K562 (cell line): ENCODE measurements at regions not wholly inside any gene's neighbourhood (a gene's known extent, or its start where the extent isn't known, plus 50 kb on each side); places are given as distances from the start of the nearest gene placed in this dataset.

ENCODE experiments used
- ATAC-seq: fragments of 200-7000 bp; cut with Tn5 transposase; 3 replicates; pipeline ENCODE4 v1.9.1; 2020; ENCODE audit warnings: moderate library complexity
- BruUV-seq: library from RNA; stranded (reverse); fragments of 400-500 nt; replicated peaks from 2 replicates; lab custom pipeline; 2021; lab: Mats Ljungman, UMichigan
- CTCF ChIA-PET: fragments of 300-600 bp; formaldehyde crosslinking; extraction: SDS; loops from one replicate; lab custom pipeline; 2021; ENCODE audit warnings: low intra/inter-chr PET ratio; lab: Yijun Ruan, JAX
- POLR2A ChIA-PET: fragments of 300-600, 350-650 bp; sonication (Branson Sonifier 250); formaldehyde crosslinking; extraction: SDS; loops from one replicate; lab custom pipeline; 2021; ENCODE audit warnings: antibody characterized with exemption, inconsistent platforms; lab: Yijun Ruan, JAX
- DNase-seq, 4 experiments: peaks; one replicate each; pipeline versions ENCODE4 v3.0.0 to v3.0.0-alpha.2; 2011 to 2018; ENCODE audit warnings: low spot score in 3 of 4, mixed read lengths in 3 of 4; ENCODE audit errors: extremely low read depth in 1 of 4
- FAIRE-seq: peaks from 2 replicates; lab custom pipeline; 2011; peaks lifted over from hg19 to GRCh38; lab: Jason Lieb, UNC
- H2AFZ ChIP-seq: 2 replicates; pipeline ENCODE4 v1.6.0; 2011; ENCODE audit warnings: low read depth, low read length, control low read depth, inconsistent platforms
- H3K27ac ChIP-seq: fragments of 200-600 bp; 3 replicates; pipeline ENCODE4 v1.8.0; 2011; ENCODE audit warnings: low read depth, mild to moderate bottlenecking, control low read depth, inconsistent platforms, low read length, moderate library complexity, mixed read lengths; ENCODE audit errors: extremely low read depth
- H3K27me3 ChIP-seq, 2 experiments: fragments of 300-600 bp in 1 of 2; 2 replicates in 1 of 2; 3 replicates in 1 of 2; pipeline versions ENCODE4 v1.6.0 to v1.8.0; 2011; ENCODE audit warnings: inconsistent platforms in 2 of 2, low read length in 2 of 2, mild to moderate bottlenecking in 1 of 2, mixed read lengths in 1 of 2, moderate library complexity in 1 of 2; ENCODE audit not compliant: control insufficient read depth in 2 of 2, insufficient read depth in 2 of 2
- H3K36me3 ChIP-seq: fragments of 300-600 bp; 3 replicates; pipeline ENCODE4 v1.8.0; 2011; ENCODE audit warnings: mild to moderate bottlenecking, low read length, inconsistent platforms; ENCODE audit not compliant: control insufficient read depth, insufficient read depth
- H3K4me1 ChIP-seq, 2 experiments: fragments of 200-600 bp in 1 of 2; replicated peaks in 1 of 2; 2 replicates in 1 of 2; 3 replicates in 1 of 2; pipeline versions ENCODE4 v1.5.1 to v1.8.0; 2011; ENCODE audit warnings: inconsistent platforms in 2 of 2, low read length in 2 of 2, mild to moderate bottlenecking in 1 of 2, mixed read lengths in 1 of 2, moderate library complexity in 1 of 2; ENCODE audit not compliant: control insufficient read depth in 2 of 2, insufficient read depth in 2 of 2
- H3K4me2 ChIP-seq: 2 replicates; pipeline ENCODE4 v1.6.1; 2011; ENCODE audit warnings: low read length, control low read depth, inconsistent platforms, mixed read lengths; ENCODE audit not compliant: insufficient read depth
- H3K4me3 ChIP-seq: fragments of 200-600 bp; sonication (generic), shearing (Covaris generic); 2 replicates; pipeline ENCODE4 v1.5.1; 2016; ENCODE audit warnings: control low read depth, inconsistent platforms
- H3K79me2 ChIP-seq: fragments of 200-600 bp; 3 replicates; pipeline ENCODE4 v1.8.0; 2011; ENCODE audit warnings: low read length, inconsistent platforms; ENCODE audit not compliant: control insufficient read depth, insufficient read depth
- H3K9ac ChIP-seq, 2 experiments: 2 replicates each; pipeline versions ENCODE4 v1.6.0 to v1.6.1; 2011; ENCODE audit warnings: low read depth in 2 of 2, low read length in 2 of 2, control low read depth in 1 of 2, inconsistent platforms in 1 of 2, mild to moderate bottlenecking in 1 of 2, mixed read lengths in 1 of 2; ENCODE audit not compliant: insufficient read depth in 1 of 2
- H3K9me1 ChIP-seq: one replicate; pipeline ENCODE4 v1.6.0; 2011; ENCODE audit warnings: inconsistent platforms, mild to moderate bottlenecking, low read length, moderate library complexity; ENCODE audit not compliant: control insufficient read depth, insufficient read depth
- H3K9me3 ChIP-seq: replicated peaks from 2 replicates; pipeline ENCODE4 v1.5.1; 2011; ENCODE audit warnings: low read depth, low read length, inconsistent platforms; ENCODE audit not compliant: control insufficient read depth, insufficient read depth
- H4K20me1 ChIP-seq: replicated peaks from 2 replicates; pipeline ENCODE4 v1.6.1; 2011; ENCODE audit warnings: low read length, inconsistent platforms, mixed read lengths; ENCODE audit not compliant: control insufficient read depth, insufficient read depth
- BRF2 ChIP-seq: IDR thresholded peaks from 3 replicates; pipeline ENCODE4 v1.6.1; 2011; ENCODE audit warnings: borderline replicate concordance, mild to moderate bottlenecking; ENCODE audit not compliant: insufficient read length, insufficient read depth
- CREM ChIP-seq: IDR thresholded peaks from 2 replicates; pipeline ENCODE4 v1.6.1; 2014; ENCODE audit warnings: antibody characterized with exemption, low read depth
- NKRF ChIP-seq: fragments of 450-650 bp; IDR thresholded peaks from 2 replicates; pipeline ENCODE4 v1.6.1; 2016; ENCODE audit warnings: borderline replicate concordance
- PKNOX1 ChIP-seq: fragments of 450-650 bp; IDR thresholded peaks from 2 replicates; pipeline ENCODE4 v1.6.1; 2016
- XRCC3 ChIP-seq: fragments of 450-650 bp; IDR thresholded peaks from 2 replicates; pipeline ENCODE4 v1.6.1; 2017; ENCODE audit warnings: mild to moderate bottlenecking, moderate library complexity
- WGBS: fragments of 100-300 bp; shearing (Covaris generic); methylation state at CpG from one replicate; pipeline ENCODE4 v1.1.6; 2016; ENCODE audit warnings: low coverage, mixed read lengths; ENCODE audit not compliant: insufficient coverage; ENCODE audit errors: missing lambda C conversion rate; 5-methylcytosine and 5-hydroxymethylcytosine counted together
- in situ Hi-C: fragments of 300-500 bp; cut with MboI; formaldehyde crosslinking; loops from 4 replicates; pipeline ENCODE4 v1.15.0; 2018; ENCODE audit warnings: inconsistent platforms, mixed read lengths
- intact Hi-C: fragments of 100-400 bp; cut with micrococcal nuclease; formaldehyde crosslinking; loops from 2 replicates; pipeline ENCODE4 v1.14.2; 2022

GRCh38 chr2:116074161-116074560 is 1631.7 kb downstream of the DPP10 start:
- FAIRE-seq, result no peak
- H2AFZ ChIP-seq, result no peak overlapping the region
- H3K9ac ChIP-seq, result no peak overlapping the region
- no peaks in the 10 kb centered on the region for H3K36me3 ChIP-seq
- BruUV-seq, result no TSS peak
- WGBS, result 2% methylated on average over 4 of the region's 4 CpGs
- no peak overlapping the region for H3K4me2 ChIP-seq
- no peak for TF ChIP-seq NKRF
- no peak for TF ChIP-seq BRF2
- no peak for TF ChIP-seq XRCC3
- TF ChIP-seq PKNOX1, result no peak
- no peak for TF ChIP-seq CREM
- no peaks in the 10 kb centered on the region for H3K27me3 ChIP-seq
- H3K4me3 ChIP-seq, result no peak overlapping the region
- H3K27ac ChIP-seq, result no peak overlapping the region
- H3K9me1 ChIP-seq, result no peaks in the 10 kb centered on the region
- in situ Hi-C loops (no loop called here), intact Hi-C loops (no loop called here)
- H3K4me1 ChIP-seq, result no peaks in the 10 kb centered on the region; a peak in 1 of 5 replicates
- H4K20me1 ChIP-seq, result no peaks in the 10 kb centered on the region
- no peaks in the 10 kb centered on the region for H3K79me2 ChIP-seq
- ChIA-PET POLR2A (no interaction called here), CTCF (no interaction called here)
- no peaks in the 10 kb centered on the region for H3K9me3 ChIP-seq
- no peak for ATAC-seq
- no peak for DNase-seq
